ENCODE measurements at regions not wholly inside any gene's neighbourhood (a gene's known extent, or its start where the extent isn't known, plus 50 kb on each side); places are given as distances from the start of the nearest gene placed in this dataset.

DNA sequence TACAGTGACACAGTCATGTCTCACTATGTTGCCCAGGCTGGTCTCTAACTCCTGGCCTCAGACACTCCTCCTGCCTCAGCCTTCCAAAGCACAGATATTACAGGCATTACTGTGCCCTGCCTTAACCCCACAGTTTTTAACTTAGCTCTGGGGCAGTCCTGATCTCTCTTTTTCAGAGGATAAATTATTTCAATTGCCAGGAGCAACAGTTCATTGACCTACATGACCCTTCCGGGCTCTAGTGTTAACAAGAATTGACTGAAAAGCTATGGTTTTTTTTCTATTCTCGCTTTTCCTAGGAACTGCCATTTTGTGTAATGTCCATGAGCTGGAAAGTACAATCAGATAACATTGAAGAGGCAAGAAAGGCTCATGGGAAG, 92.8 kb downstream of the HNRNPLL start:
- ATAC-seq (replicated peaks): no peak

DNA sequence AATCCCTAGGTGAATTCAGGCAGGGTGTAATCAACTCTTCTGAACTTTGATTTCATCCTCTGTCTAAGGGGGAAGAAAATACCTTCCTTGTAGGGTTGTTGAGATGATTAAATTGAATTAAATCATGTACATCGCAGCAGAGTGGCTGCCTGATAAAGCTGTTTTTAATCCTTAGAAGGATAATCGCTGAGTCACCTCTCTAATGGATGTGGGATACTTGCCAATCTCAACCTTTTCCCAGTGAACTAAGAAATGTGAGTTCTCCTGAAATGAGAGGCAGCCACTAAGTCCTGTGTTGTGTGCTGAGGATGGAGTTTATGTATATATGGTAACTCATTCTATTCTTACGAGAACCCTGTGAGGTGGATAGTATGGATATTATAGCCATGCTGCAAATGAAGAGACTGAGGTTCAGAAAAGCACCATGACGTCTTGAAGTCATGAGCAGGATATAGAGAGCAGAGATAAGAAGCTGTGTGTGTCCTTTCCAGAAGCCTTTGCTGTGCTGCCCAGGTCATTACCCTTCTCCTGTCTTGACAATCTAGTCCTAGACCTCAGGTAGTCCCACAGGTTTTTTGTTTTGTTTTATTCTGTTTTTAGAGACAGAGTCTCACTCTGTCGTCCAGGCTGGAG, 93.3 kb downstream of the HNRNPLL start:
- Mint-ChIP-seq H3K36me3 (ENCODE audit: low read depth) (no peaks in the 10 kb centered on the region), H3K9me3 (no peaks in the 10 kb centered on the region)

More for the DNA sequence above, 92.8 kb downstream of the HNRNPLL start:
- Mint-ChIP-seq H3K9me3 (no peaks in the 10 kb centered on the region), H3K27ac (no peak overlapping the region), H3K36me3 (ENCODE audit: low read depth) (no peaks in the 10 kb centered on the region), H3K4me1 (peaks cover 5% of the 10 kb centered on the region), H3K27me3 (peaks cover 3% of the 10 kb centered on the region), H3K4me3 (no peak overlapping the region)

DNA sequence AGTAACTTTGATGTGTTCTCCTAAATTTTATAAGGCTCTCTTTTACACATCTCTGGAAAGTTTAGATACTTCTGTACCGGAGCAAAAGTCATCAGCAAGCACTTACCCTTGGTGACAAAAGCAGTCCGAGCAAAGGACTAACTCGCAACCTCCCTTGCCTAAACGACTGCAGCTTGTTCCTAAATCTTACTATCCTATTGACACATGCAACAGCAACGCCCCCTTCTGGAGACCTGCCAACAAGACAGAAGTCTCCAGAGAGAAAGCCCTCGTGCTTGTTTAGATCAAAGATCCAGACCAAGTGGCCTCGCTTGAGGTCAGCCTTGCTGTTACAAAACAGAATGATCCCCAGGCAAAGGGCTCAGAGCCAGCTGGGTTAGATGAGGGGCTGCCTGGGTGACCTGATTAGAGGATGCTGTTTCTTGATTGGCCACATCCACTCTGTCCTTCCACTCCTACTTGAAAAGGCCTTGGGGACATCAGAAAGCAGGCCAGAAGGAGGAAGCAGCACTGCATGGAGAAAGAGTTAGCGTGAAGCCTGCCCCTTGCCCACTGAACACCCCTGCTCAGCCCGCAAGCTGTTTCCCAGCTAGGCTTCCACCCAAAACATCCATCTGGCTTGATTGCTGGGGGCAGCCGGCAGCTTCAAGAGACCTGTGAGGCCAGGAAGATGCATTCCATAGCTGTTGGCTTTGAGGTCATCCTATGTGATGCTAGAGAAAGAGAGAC, 94.3 kb downstream of the HNRNPLL start:
- peak; percentile 85 for ATAC-seq (replicated peaks)
- Mint-ChIP-seq H3K27ac (no peak overlapping the region), H3K4me3 (no peak overlapping the region), H3K4me1 (peaks cover 5% of the 10 kb centered on the region), H3K27me3 (peaks cover 7% of the 10 kb centered on the region), H3K9me3 (no peaks in the 10 kb centered on the region), H3K36me3 (ENCODE audit: low read depth) (no peaks in the 10 kb centered on the region)

More for the DNA sequence above, 93.3 kb downstream of the HNRNPLL start:
- H3K27ac Mint-ChIP-seq: no peak overlapping the region
- peaks cover 5% of the 10 kb centered on the region for H3K4me1 Mint-ChIP-seq
- ATAC-seq (replicated peaks): no peak
- H3K4me3 Mint-ChIP-seq: no peak overlapping the region
- H3K27me3 Mint-ChIP-seq: peaks cover 3% of the 10 kb centered on the region

DNA sequence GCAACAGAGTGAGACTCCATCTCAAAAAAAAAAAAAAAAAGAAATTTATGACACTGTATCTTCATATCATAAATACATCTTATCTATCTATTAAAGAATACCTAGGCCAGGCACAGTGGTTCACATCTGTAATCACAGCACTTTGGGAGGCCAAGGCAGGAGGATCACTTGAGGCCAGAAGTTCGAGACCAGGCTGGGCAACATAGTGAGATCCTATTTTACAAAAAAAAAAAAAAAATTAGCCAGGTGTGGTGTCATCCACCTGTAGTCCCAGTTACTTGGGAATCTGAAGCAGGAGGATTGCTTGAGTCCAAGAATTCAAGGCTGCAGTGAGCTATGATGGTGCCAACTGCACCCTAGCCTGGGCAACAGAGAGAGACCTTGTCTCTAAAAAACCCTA, 95.0 kb downstream of the HNRNPLL start:
- Mint-ChIP-seq H3K9me3 (peaks cover under 1% of the 10 kb centered on the region), H3K36me3 (ENCODE audit: low read depth) (no peaks in the 10 kb centered on the region), H3K27ac (no peak overlapping the region), H3K4me1 (peaks cover 5% of the 10 kb centered on the region), H3K4me3 (no peak overlapping the region), H3K27me3 (peaks cover 8% of the 10 kb centered on the region)
- ATAC-seq (replicated peaks): no peak

DNA sequence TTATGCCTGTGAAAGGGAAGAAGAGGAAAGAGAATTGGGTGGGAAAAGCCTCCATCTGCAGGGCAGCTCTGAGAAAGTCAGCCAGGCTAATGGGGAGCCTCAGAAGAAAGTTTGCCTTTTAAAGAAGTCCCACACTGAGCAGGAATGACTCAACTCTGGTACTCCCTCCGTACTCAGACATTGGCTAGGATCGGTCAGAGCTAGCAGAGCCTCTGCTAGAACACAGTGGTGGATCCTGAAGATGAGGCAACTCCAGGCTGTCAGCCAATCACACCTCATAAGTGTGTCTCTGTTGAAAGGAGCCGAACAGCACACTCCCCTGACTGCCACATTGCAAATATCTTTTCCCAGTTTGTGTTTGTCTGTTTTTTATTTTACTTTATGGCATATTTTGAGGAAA, 96.9 kb downstream of the HNRNPLL start:
- Mint-ChIP-seq H3K4me3 (no peak overlapping the region), H3K36me3 (ENCODE audit: low read depth) (no peaks in the 10 kb centered on the region), H3K4me1 (peaks cover 5% of the 10 kb centered on the region), H3K9me3 (peaks cover 3% of the 10 kb centered on the region), H3K27ac (no peak overlapping the region), H3K27me3 (peaks cover 19% of the 10 kb centered on the region)
- peak; percentile 51 for ATAC-seq (replicated peaks)

DNA sequence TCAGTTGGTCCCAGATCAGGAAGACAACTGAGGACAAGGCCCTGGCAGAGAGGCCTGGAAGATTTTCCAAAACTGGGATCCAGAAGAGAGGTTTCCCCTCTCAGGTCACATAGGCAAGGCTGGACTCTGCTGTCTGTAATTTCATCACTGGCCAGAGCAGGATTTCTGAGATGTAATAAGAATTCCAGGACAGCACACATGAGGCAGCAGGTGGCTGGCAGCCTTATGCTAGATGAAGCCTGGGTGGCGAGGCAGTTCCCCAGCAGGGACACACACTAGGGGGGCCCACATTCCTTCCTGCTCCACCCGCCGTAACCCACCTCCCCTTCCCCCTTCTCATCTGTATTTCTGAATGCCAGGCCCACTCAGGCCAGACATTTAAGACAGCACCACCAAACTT, 98.6 kb downstream of the HNRNPLL start:
- H3K27me3 Mint-ChIP-seq: peaks cover 27% of the 10 kb centered on the region
- H3K27ac Mint-ChIP-seq: no peak overlapping the region
- H3K36me3 Mint-ChIP-seq (ENCODE audit: low read depth): no peaks in the 10 kb centered on the region
- peaks cover 3% of the 10 kb centered on the region for H3K9me3 Mint-ChIP-seq
- ATAC-seq (replicated peaks): no peak
- H3K4me3 Mint-ChIP-seq: no peak overlapping the region
- H3K4me1 Mint-ChIP-seq: peaks cover 5% of the 10 kb centered on the region

DNA sequence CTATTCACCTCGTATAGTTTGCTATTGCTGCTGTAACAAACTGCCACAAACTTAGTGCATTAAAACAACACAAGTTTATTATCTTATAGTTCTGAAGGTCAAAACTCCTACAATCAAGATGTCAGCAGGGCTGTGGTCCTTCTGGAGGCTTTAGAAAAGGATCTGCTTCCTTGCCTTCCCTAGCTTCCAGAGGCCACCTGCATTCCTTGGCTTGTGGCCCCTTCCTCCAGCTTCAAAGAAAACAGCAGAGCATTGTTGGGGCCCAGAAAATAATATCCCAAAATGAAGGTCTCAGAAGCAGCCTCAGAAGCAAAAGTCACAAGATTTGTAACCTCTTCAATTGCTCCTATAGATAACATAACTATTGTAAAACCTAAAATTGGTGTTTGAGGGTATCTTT, 100.6 kb downstream of the HNRNPLL start:
- H3K4me3 Mint-ChIP-seq: no peak overlapping the region
- peaks cover 27% of the 10 kb centered on the region for H3K27me3 Mint-ChIP-seq
- no peak overlapping the region for H3K27ac Mint-ChIP-seq
- no peaks in the 10 kb centered on the region for H3K36me3 Mint-ChIP-seq (ENCODE audit: low read depth)
- H3K9me3 Mint-ChIP-seq: peaks cover 3% of the 10 kb centered on the region
- H3K4me1 Mint-ChIP-seq: peaks cover 5% of the 10 kb centered on the region
- ATAC-seq (replicated peaks): no peak

DNA sequence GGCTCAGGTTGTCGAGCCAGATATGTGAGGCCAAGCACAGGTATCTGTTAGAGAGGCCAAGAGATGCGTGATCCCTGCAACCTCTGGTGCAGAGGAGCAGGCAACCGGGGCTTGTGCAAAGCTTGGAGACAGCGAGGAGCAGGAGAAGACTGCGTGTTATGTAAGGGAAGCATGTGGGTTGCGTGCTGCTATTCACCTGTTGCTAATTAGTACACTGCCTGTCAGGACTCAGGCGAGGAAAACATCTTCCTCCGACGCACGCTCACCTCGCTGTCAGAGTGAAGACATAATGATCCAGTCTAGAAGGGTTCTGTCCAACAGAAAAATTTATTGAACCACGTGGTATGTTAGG, 102.5 kb downstream of the HNRNPLL start:
- Mint-ChIP-seq H3K4me3 (no peak overlapping the region), H3K27ac (no peak overlapping the region), H3K4me1 (peaks cover 5% of the 10 kb centered on the region), H3K9me3 (peaks cover 3% of the 10 kb centered on the region), H3K36me3 (ENCODE audit: low read depth) (no peaks in the 10 kb centered on the region), H3K27me3 (peaks cover 27% of the 10 kb centered on the region)
- ATAC-seq (replicated peaks): no peak

DNA sequence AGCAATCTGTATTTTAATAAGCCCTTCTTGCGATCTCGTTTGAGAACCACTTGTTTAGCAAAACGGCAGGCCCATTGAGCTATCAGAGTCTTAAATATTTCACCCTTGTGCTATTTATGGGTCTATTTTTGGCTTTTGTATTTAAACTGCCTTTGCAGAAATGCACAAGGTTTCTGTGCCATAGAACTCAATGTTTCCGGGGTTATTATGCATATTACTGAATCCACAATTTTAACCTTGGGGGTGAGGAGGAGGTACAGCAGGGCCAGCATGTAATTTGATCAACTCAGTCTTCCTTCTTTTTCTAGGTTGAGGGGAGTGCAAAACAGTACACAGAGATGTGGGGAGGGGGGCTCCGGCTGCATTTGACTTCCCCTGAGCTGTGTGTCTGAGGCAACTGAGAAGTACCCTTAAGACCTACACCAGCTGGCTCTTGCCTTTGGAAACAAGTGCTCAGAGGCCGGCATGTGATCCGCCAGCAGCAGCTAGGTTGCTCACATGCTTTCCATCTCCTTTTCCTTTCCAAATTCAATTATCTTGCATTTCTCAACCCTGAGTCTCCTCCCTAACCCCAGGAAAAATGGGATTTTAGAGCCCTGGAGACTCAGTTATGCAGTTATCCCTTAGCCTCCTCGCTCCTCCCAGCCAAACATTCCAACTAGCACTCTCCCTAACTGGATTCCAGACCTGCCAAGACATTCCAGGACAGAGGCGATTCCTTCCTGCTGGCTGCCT, 103.0 kb downstream of the HNRNPLL start:
- H3K36me3 Mint-ChIP-seq (ENCODE audit: low read depth): no peaks in the 10 kb centered on the region
- H3K27me3 Mint-ChIP-seq: peaks cover 27% of the 10 kb centered on the region
- H3K9me3 Mint-ChIP-seq: peaks cover 3% of the 10 kb centered on the region
- H3K27ac Mint-ChIP-seq: no peak overlapping the region
- no peak for ATAC-seq (replicated peaks)
- no peak overlapping the region for H3K4me3 Mint-ChIP-seq
- peaks cover 5% of the 10 kb centered on the region for H3K4me1 Mint-ChIP-seq

DNA sequence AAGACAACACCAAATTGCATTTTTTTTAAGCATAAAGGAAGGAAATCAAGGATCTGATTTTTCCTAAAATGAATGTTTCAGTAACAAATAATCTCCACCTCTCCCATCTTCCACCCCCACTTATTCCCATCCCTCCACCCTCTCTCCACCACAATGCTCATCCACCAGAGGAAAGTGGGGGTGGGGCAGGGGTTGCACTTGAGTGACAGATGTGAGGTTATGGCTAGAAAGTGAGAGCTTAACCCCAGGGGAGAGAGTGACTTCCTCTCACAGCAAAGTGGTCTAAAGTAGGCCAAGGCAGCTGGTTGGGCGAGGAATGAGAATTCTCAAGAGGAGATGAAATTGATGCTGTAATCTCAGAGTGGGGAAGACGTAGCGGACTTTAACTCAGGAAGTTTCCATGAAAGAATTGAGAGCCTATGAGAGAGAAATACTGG, 104.7 kb downstream of the HNRNPLL start:
- ATAC-seq (replicated peaks): no peak
- H3K36me3 Mint-ChIP-seq (ENCODE audit: low read depth): no peaks in the 10 kb centered on the region
- peaks cover 22% of the 10 kb centered on the region for H3K27me3 Mint-ChIP-seq
- H3K27ac Mint-ChIP-seq: no peak overlapping the region
- H3K9me3 Mint-ChIP-seq: peaks cover 3% of the 10 kb centered on the region
- H3K4me3 Mint-ChIP-seq: no peak overlapping the region
- H3K4me1 Mint-ChIP-seq: peaks cover 5% of the 10 kb centered on the region

DNA sequence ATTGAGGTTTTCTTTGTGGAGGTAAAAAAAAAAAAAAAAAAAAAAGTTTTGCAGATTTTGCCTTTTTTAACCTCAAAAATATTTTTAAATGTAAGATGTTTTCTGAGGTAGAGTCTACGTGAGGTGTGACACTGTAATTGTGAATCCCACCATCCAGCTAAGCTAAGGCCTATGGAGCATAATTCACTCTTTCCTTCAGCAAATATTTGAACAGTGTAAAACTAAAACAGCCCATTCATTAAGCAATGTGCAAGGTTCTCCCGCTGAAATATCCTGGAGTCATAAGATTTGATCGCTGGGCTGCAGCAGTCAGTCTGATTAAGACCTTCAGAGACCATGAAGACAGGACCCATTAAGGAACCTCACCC, 105.1 kb downstream of the HNRNPLL start:
- no peaks in the 10 kb centered on the region for H3K36me3 Mint-ChIP-seq (ENCODE audit: low read depth)
- no peak for ATAC-seq (replicated peaks)
- H3K9me3 Mint-ChIP-seq: peaks cover 2% of the 10 kb centered on the region
- H3K4me3 Mint-ChIP-seq: no peak overlapping the region
- peaks cover 21% of the 10 kb centered on the region for H3K27me3 Mint-ChIP-seq
- peaks cover 5% of the 10 kb centered on the region for H3K4me1 Mint-ChIP-seq
- no peak overlapping the region for H3K27ac Mint-ChIP-seq

DNA sequence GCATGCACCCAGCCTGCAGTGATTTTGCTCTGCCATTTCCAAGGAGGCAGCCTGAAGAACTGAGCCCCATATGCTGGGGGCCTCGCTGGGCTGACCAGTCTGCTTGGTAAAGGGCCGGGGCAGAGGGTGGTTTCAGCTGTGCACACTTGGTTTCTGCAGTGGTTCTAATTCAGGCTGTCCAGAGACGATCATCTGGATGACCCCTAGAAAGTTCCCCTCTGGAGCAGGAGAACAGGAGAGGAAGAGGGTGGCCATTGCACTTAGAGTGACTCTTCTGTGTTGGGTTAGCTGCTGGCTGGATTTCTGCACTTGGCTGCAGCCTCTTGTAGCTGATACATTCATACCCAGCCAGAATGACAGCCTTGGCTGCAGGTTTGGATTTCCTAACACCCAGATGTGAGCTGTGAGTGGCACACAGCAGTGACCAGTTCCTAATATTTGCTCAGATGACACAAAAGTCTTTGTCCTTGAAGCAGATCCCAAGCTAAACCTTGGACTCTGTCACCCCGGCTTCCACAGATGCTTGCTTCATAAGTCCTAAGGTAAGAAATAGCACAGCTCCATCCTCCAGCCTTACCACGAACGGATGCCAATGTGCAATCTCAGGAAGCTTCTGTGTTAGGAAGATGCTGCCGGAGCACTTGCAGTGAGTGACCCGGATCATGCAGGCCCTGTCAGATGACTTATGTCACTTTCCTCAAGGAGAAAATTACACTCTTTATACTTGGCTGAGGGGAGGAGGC, 105.6 kb downstream of the HNRNPLL start:
- Mint-ChIP-seq H3K9me3 (no peaks in the 10 kb centered on the region), H3K27me3 (peaks cover 19% of the 10 kb centered on the region), H3K4me1 (peaks cover 5% of the 10 kb centered on the region), H3K36me3 (ENCODE audit: low read depth) (no peaks in the 10 kb centered on the region), H3K4me3 (no peak overlapping the region), H3K27ac (no peak overlapping the region)
- no peak for ATAC-seq (replicated peaks)

DNA sequence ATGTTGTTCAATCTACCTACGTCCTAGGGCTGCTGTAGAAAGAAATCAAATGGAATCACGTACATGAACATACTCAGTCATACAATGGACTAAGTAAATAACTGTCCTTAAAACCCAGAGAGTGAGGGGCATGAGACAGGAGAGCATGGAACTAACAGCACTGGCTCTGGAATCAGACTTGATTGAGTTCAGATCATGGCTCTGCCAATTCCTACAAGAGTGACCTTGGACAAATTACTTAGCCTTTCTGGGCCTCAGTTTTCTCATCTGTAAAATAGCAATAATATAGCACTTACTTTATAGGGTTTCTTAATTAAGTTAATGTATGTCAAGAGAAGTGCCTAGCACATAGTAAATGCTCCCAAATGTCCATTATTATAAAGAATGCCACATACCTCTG, 106.8 kb downstream of the HNRNPLL start:
- Mint-ChIP-seq H3K4me3 (no peak overlapping the region), H3K4me1 (peaks cover 5% of the 10 kb centered on the region), H3K36me3 (ENCODE audit: low read depth) (no peaks in the 10 kb centered on the region), H3K27me3 (peaks cover 13% of the 10 kb centered on the region), H3K27ac (no peak overlapping the region), H3K9me3 (no peaks in the 10 kb centered on the region)
- no peak for ATAC-seq (replicated peaks)

DNA sequence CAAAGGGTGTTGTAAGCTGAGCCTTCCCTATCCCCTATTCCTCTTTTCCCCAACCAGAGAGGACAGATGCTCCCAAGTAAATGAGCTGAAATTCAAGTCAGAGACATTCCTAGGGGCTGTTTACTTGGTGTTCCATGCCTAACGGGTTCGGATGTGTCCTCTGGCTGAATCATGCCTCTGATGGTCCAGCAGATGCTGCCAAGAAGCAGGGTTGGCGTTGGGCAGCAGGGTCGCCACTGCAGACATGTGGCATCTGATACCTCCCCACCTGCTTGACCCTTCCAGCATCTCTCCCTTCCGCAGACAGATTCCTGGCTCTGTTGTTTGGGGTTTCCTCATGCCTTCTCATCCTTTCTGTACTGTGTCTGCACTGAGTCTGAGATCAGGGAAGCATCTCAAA, 108.3 kb downstream of the HNRNPLL start:
- H3K27me3 Mint-ChIP-seq: peaks cover 3% of the 10 kb centered on the region
- H3K9me3 Mint-ChIP-seq: no peaks in the 10 kb centered on the region
- no peak overlapping the region for H3K27ac Mint-ChIP-seq
- H3K4me3 Mint-ChIP-seq: no peak overlapping the region
- no peaks in the 10 kb centered on the region for H3K36me3 Mint-ChIP-seq (ENCODE audit: low read depth)
- H3K4me1 Mint-ChIP-seq: peaks cover 5% of the 10 kb centered on the region
- ATAC-seq (replicated peaks): no peak

All from activated T-helper 17 cell treated with anti-CD3 and anti-CD28 coated beads, Interleukin-2, amount 50 U/mL, for 72 hours (primary cell).